Fibroblast of gingiva (primary cell): ENCODE measurements at regions not wholly inside any gene's neighbourhood (a gene's known extent, or its start where the extent isn't known, plus 50 kb on each side); places are given as distances from the start of the nearest gene placed in this dataset.
A peak's percentile ranks its signal among the peaks of the same experiment; 100 is the strongest.

ENCODE experiments used
- DNase-seq: peaks from one replicate; pipeline ENCODE4 v3.0.0-alpha.2; 2011; ENCODE audit warnings: low read depth

GRCh38 chr13:77480066-77480465 lies 55.4 kb upstream of the SCEL start:
- DNase-seq = no peak

- no peak for DNase-seq
These were observed 56.2 kb upstream of the SCEL start for GRCh38 chr13:77479326-77479725.

- DNase-seq = no peak
These were observed 58.1 kb upstream of the SCEL start for GRCh38 chr13:77477299-77477848.

- no peak for DNase-seq
These were observed 59.0 kb upstream of the SCEL start for GRCh38 chr13:77476456-77476855.

- DNase-seq = no peak
These were observed 60.0 kb upstream of the SCEL start for GRCh38 chr13:77475345-77476084.

- DNase-seq = peak; percentile 61
These were observed 64.5 kb upstream of the SCEL start for GRCh38 chr13:77470986-77471385.

- DNase-seq = no peak
These were observed 68.6 kb upstream of the SCEL start for GRCh38 chr13:77466753-77467422.

GRCh38 chr13:77465603-77466195 lies 69.8 kb upstream of the SCEL start:
- DNase-seq = peak; percentile 34

- DNase-seq = peak; percentile 81
These were observed 75.3 kb upstream of the SCEL start for GRCh38 chr13:77460195-77460594.

- DNase-seq = no peak
These were observed 75.9 kb upstream of the SCEL start for GRCh38 chr13:77459592-77459991.

- DNase-seq = no peak
These were observed 76.8 kb upstream of the SCEL start for GRCh38 chr13:77458736-77459135.

GRCh38 chr13:77457966-77458365 lies 77.5 kb upstream of the SCEL start:
- no peak for DNase-seq

GRCh38 chr13:77456271-77456670 lies 79.2 kb upstream of the SCEL start:
- DNase-seq = no peak

GRCh38 chr13:77449265-77449664 lies 86.2 kb upstream of the SCEL start:
- no peak for DNase-seq

GRCh38 chr13:77448689-77449088 lies 86.8 kb upstream of the SCEL start:
- no peak for DNase-seq

GRCh38 chr13:77443511-77443910 lies 92.0 kb upstream of the SCEL start:
- no peak for DNase-seq

GRCh38 chr13:77437267-77437666 lies 98.2 kb upstream of the SCEL start:
- DNase-seq = no peak

GRCh38 chr13:77434289-77434688 lies 101.2 kb upstream of the SCEL start:
- no peak for DNase-seq

- no peak for DNase-seq
These were observed 104.1 kb upstream of the SCEL start for GRCh38 chr13:77431449-77431848.

GRCh38 chr13:77430377-77430951 lies 103.6 kb upstream of the MYCBP2 start:
- DNase-seq = no peak

- DNase-seq = no peak
These were observed 102.6 kb upstream of the MYCBP2 start for GRCh38 chr13:77429320-77430142.

GRCh38 chr13:77425705-77426104 lies 98.8 kb upstream of the MYCBP2 start:
- no peak for DNase-seq
